K562 (cell line): ENCODE measurements at regions not wholly inside any gene's neighbourhood (a gene's known extent, or its start where the extent isn't known, plus 50 kb on each side); places are given as distances from the start of the nearest gene placed in this dataset.

ENCODE experiments used
- ATAC-seq: fragments of 200-7000 bp; cut with Tn5 transposase; 3 replicates; pipeline ENCODE4 v1.9.1; 2020; ENCODE audit warnings: moderate library complexity
- BruUV-seq: library from RNA; stranded (reverse); fragments of 400-500 nt; replicated peaks from 2 replicates; lab custom pipeline; 2021; lab: Mats Ljungman, UMichigan
- CTCF ChIA-PET: fragments of 300-600 bp; formaldehyde crosslinking; extraction: SDS; loops from one replicate; lab custom pipeline; 2021; ENCODE audit warnings: low intra/inter-chr PET ratio; lab: Yijun Ruan, JAX
- POLR2A ChIA-PET: fragments of 300-600, 350-650 bp; sonication (Branson Sonifier 250); formaldehyde crosslinking; extraction: SDS; loops from one replicate; lab custom pipeline; 2021; ENCODE audit warnings: antibody characterized with exemption, inconsistent platforms; lab: Yijun Ruan, JAX
- DNase-seq, 4 experiments: peaks; one replicate each; pipeline versions ENCODE4 v3.0.0 to v3.0.0-alpha.2; 2011 to 2018; ENCODE audit warnings: low spot score in 3 of 4, mixed read lengths in 3 of 4; ENCODE audit errors: extremely low read depth in 1 of 4
- FAIRE-seq: peaks from 2 replicates; lab custom pipeline; 2011; peaks lifted over from hg19 to GRCh38; lab: Jason Lieb, UNC
- H2AFZ ChIP-seq: 2 replicates; pipeline ENCODE4 v1.6.0; 2011; ENCODE audit warnings: low read depth, low read length, control low read depth, inconsistent platforms
- H3K27ac ChIP-seq: fragments of 200-600 bp; 3 replicates; pipeline ENCODE4 v1.8.0; 2011; ENCODE audit warnings: low read depth, mild to moderate bottlenecking, control low read depth, inconsistent platforms, low read length, moderate library complexity, mixed read lengths; ENCODE audit errors: extremely low read depth
- H3K27me3 ChIP-seq, 2 experiments: fragments of 300-600 bp in 1 of 2; 2 replicates in 1 of 2; 3 replicates in 1 of 2; pipeline versions ENCODE4 v1.6.0 to v1.8.0; 2011; ENCODE audit warnings: inconsistent platforms in 2 of 2, low read length in 2 of 2, mild to moderate bottlenecking in 1 of 2, mixed read lengths in 1 of 2, moderate library complexity in 1 of 2; ENCODE audit not compliant: control insufficient read depth in 2 of 2, insufficient read depth in 2 of 2
- H3K36me3 ChIP-seq: fragments of 300-600 bp; 3 replicates; pipeline ENCODE4 v1.8.0; 2011; ENCODE audit warnings: mild to moderate bottlenecking, low read length, inconsistent platforms; ENCODE audit not compliant: control insufficient read depth, insufficient read depth
- H3K4me1 ChIP-seq, 2 experiments: fragments of 200-600 bp in 1 of 2; replicated peaks in 1 of 2; 2 replicates in 1 of 2; 3 replicates in 1 of 2; pipeline versions ENCODE4 v1.5.1 to v1.8.0; 2011; ENCODE audit warnings: inconsistent platforms in 2 of 2, low read length in 2 of 2, mild to moderate bottlenecking in 1 of 2, mixed read lengths in 1 of 2, moderate library complexity in 1 of 2; ENCODE audit not compliant: control insufficient read depth in 2 of 2, insufficient read depth in 2 of 2
- H3K4me2 ChIP-seq: 2 replicates; pipeline ENCODE4 v1.6.1; 2011; ENCODE audit warnings: low read length, control low read depth, inconsistent platforms, mixed read lengths; ENCODE audit not compliant: insufficient read depth
- H3K4me3 ChIP-seq: fragments of 200-600 bp; sonication (generic), shearing (Covaris generic); 2 replicates; pipeline ENCODE4 v1.5.1; 2016; ENCODE audit warnings: control low read depth, inconsistent platforms
- H3K79me2 ChIP-seq: fragments of 200-600 bp; 3 replicates; pipeline ENCODE4 v1.8.0; 2011; ENCODE audit warnings: low read length, inconsistent platforms; ENCODE audit not compliant: control insufficient read depth, insufficient read depth
- H3K9ac ChIP-seq, 2 experiments: 2 replicates each; pipeline versions ENCODE4 v1.6.0 to v1.6.1; 2011; ENCODE audit warnings: low read depth in 2 of 2, low read length in 2 of 2, control low read depth in 1 of 2, inconsistent platforms in 1 of 2, mild to moderate bottlenecking in 1 of 2, mixed read lengths in 1 of 2; ENCODE audit not compliant: insufficient read depth in 1 of 2
- H3K9me1 ChIP-seq: one replicate; pipeline ENCODE4 v1.6.0; 2011; ENCODE audit warnings: inconsistent platforms, mild to moderate bottlenecking, low read length, moderate library complexity; ENCODE audit not compliant: control insufficient read depth, insufficient read depth
- H3K9me3 ChIP-seq: replicated peaks from 2 replicates; pipeline ENCODE4 v1.5.1; 2011; ENCODE audit warnings: low read depth, low read length, inconsistent platforms; ENCODE audit not compliant: control insufficient read depth, insufficient read depth
- H4K20me1 ChIP-seq: replicated peaks from 2 replicates; pipeline ENCODE4 v1.6.1; 2011; ENCODE audit warnings: low read length, inconsistent platforms, mixed read lengths; ENCODE audit not compliant: control insufficient read depth, insufficient read depth
- ADNP ChIP-seq: fragments of 200-800 bp; sonication (Bioruptor generic); IDR thresholded peaks from 2 replicates; pipeline ENCODE4 v1.6.1; 2016; ENCODE audit warnings: missing genetic modification characterization, missing compliant biosample characterization
- GABPA ChIP-seq: fragments of 200-800 bp; sonication (Bioruptor generic); conservative IDR thresholded peaks from 2 replicates; pipeline ENCODE4 v1.6.1; 2016; ENCODE audit warnings: low read depth, missing genetic modification characterization, missing compliant biosample characterization
- MECOM ChIP-seq: fragments of 250-450 bp; sonication (Bioruptor Pico); IDR thresholded peaks from 2 replicates; pipeline ENCODE4 v1.8.0; 2022; ENCODE audit warnings: inconsistent platforms
- PREB ChIP-seq: sonication (generic); formaldehyde crosslinking; IDR thresholded peaks from 2 replicates; pipeline ENCODE4 v1.8.1; 2023; ENCODE audit warnings: mild to moderate bottlenecking, missing genetic modification reagents
- ZNF134 ChIP-seq: fragments of 250-450 bp; sonication (Bioruptor Pico); conservative IDR thresholded peaks from 2 replicates; pipeline ENCODE4 v1.4.0; 2020
- ZNF316 ChIP-seq: fragments of 450-650 bp; IDR thresholded peaks from 2 replicates; pipeline ENCODE4 v1.6.1; 2016
- WGBS: fragments of 100-300 bp; shearing (Covaris generic); methylation state at CpG from one replicate; pipeline ENCODE4 v1.1.6; 2016; ENCODE audit warnings: low coverage, mixed read lengths; ENCODE audit not compliant: insufficient coverage; ENCODE audit errors: missing lambda C conversion rate; 5-methylcytosine and 5-hydroxymethylcytosine counted together
- in situ Hi-C: fragments of 300-500 bp; cut with MboI; formaldehyde crosslinking; loops from 4 replicates; pipeline ENCODE4 v1.15.0; 2018; ENCODE audit warnings: inconsistent platforms, mixed read lengths
- intact Hi-C: fragments of 100-400 bp; cut with micrococcal nuclease; formaldehyde crosslinking; loops from 2 replicates; pipeline ENCODE4 v1.14.2; 2022
- TF ChIP-seq, protein P1 (sequence below): sonication (generic); formaldehyde crosslinking; IDR thresholded peaks from 2 replicates; pipeline ENCODE4 v1.8.1; 2022; ENCODE audit warnings: missing genetic modification reagents
- TF ChIP-seq, protein P2 (sequence below): fragments of 450-650 bp; IDR thresholded peaks from 2 replicates; pipeline ENCODE4 v1.6.1; 2014; ENCODE audit warnings: low read depth, mild to moderate bottlenecking, moderate library complexity, borderline replicate concordance

GRCh38 chr7:110569486-110570205 lies 521.3 kb upstream of the LRRN3 start:
- ChIA-PET CTCF (no interaction called here), POLR2A (no interaction called here)
- no peak overlapping the region for H3K4me2 ChIP-seq

DNA sequence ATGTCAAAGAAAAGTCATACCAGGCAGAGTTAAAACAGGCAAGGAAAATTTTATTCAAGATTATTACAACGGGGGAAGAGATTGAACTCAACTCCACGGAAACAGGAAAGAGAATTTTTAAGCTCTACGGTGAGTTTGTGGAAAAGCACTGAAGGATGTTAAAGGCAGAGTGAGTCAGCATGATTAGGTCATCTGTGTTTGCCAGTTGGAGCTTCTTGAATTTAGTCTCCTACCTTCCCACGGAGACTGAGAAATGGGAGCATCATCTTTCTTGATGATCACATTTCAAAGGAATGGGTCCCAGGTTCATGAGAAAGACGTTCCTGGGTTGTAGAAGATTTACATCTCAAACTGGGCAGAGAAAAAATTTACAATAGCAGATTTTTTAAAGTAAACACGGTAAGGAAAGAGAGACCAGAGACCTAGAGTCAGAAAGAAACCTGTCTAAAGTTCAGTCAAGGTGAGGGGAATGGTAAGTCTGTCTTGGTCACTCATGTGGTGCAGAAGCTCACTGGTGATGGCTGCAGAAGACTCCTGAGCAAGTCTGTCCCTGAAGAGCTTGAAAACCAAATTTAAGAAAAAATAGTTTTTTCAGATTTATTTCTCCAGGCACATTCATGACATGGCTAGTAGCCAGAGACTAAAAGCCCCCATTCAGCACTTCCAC lies 516.9 kb upstream of the LRRN3 start:
- WGBS, result under 1% methylated on average over 6 of the region's 6 CpGs
- DNase-seq (peak in 1 of 4 experiments; percentile 5), ATAC-seq (peak; percentile 74), FAIRE-seq (no peak)
- no peaks in the 10 kb centered on the region for H3K9me3 ChIP-seq
- H3K9ac ChIP-seq, result no peak overlapping the region
- H4K20me1 ChIP-seq, result no peaks in the 10 kb centered on the region
- no peak overlapping the region; the same call in 2 of the 3 replicates for H3K27ac ChIP-seq
- no peaks in the 10 kb centered on the region for H3K79me2 ChIP-seq
- ChIA-PET POLR2A (interaction anchor here (0.6 kb wide), 1 partner anchor 10 kb away, joined by 4 read pairs; no protein-coding TSS in a partner anchor), CTCF (no interaction called here)
- intact Hi-C loops (no loop called here), in situ Hi-C loops (no loop called here)
- no peak overlapping the region for H3K4me2 ChIP-seq
- H3K4me1 ChIP-seq, result no peaks in the 10 kb centered on the region
- no peaks in the 10 kb centered on the region for H3K9me1 ChIP-seq
- peak overlapping the region; percentile 21; the same call in 1 of the 2 replicates for H2AFZ ChIP-seq
- BruUV-seq, result no TSS peak
- H3K4me3 ChIP-seq, result no peak overlapping the region
- no peaks in the 10 kb centered on the region for H3K36me3 ChIP-seq
- no peaks in the 10 kb centered on the region for H3K27me3 ChIP-seq
- TF ChIP-seq MECOM (CRISPR knock-in tag) (no peak), ZNF316 (peak; percentile 66), PREB (CRISPR knock-in tag) (no peak), GABPA (tag) (0 out of 2 replicates have a peak, but pooled peaks have one; percentile 15), ADNP (tag) (no peak)
- TF ChIP-seq, protein P1, sequence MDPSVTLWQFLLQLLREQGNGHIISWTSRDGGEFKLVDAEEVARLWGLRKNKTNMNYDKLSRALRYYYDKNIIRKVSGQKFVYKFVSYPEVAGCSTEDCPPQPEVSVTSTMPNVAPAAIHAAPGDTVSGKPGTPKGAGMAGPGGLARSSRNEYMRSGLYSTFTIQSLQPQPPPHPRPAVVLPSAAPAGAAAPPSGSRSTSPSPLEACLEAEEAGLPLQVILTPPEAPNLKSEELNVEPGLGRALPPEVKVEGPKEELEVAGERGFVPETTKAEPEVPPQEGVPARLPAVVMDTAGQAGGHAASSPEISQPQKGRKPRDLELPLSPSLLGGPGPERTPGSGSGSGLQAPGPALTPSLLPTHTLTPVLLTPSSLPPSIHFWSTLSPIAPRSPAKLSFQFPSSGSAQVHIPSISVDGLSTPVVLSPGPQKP (CRISPR knock-in tag), result no peak
- TF ChIP-seq, protein P2, sequence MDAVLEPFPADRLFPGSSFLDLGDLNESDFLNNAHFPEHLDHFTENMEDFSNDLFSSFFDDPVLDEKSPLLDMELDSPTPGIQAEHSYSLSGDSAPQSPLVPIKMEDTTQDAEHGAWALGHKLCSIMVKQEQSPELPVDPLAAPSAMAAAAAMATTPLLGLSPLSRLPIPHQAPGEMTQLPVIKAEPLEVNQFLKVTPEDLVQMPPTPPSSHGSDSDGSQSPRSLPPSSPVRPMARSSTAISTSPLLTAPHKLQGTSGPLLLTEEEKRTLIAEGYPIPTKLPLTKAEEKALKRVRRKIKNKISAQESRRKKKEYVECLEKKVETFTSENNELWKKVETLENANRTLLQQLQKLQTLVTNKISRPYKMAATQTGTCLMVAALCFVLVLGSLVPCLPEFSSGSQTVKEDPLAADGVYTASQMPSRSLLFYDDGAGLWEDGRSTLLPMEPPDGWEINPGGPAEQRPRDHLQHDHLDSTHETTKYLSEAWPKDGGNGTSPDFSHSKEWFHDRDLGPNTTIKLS, result no peak

More at GRCh38 chr7:110569486-110570205, 521.3 kb upstream of the LRRN3 start:
- 2% methylated on average over 6 of the region's 6 CpGs for WGBS
- intact Hi-C loops, result no loop called here
- no peaks in the 10 kb centered on the region for H4K20me1 ChIP-seq
- no peak overlapping the region for H3K27ac ChIP-seq
- FAIRE-seq (no peak), ATAC-seq (no peak), DNase-seq (no peak)
- H3K4me3 ChIP-seq, result no peak overlapping the region
- no peak overlapping the region for H2AFZ ChIP-seq
- in situ Hi-C loops, result no loop called here
- no peak overlapping the region for H3K9ac ChIP-seq
- no peaks in the 10 kb centered on the region for H3K9me3 ChIP-seq
- H3K27me3 ChIP-seq, result no peaks in the 10 kb centered on the region
- no peaks in the 10 kb centered on the region for H3K36me3 ChIP-seq
- TF ChIP-seq ZNF134, result no peak
- no TSS peak for BruUV-seq
- H3K9me1 ChIP-seq, result no peaks in the 10 kb centered on the region
- no peaks in the 10 kb centered on the region for H3K4me1 ChIP-seq
- no peaks in the 10 kb centered on the region for H3K79me2 ChIP-seq
